ENCODE measurements at regions not wholly inside any gene's neighbourhood (a gene's known extent, or its start where the extent isn't known, plus 50 kb on each side); places are given as distances from the start of the nearest gene placed in this dataset.

DNA sequence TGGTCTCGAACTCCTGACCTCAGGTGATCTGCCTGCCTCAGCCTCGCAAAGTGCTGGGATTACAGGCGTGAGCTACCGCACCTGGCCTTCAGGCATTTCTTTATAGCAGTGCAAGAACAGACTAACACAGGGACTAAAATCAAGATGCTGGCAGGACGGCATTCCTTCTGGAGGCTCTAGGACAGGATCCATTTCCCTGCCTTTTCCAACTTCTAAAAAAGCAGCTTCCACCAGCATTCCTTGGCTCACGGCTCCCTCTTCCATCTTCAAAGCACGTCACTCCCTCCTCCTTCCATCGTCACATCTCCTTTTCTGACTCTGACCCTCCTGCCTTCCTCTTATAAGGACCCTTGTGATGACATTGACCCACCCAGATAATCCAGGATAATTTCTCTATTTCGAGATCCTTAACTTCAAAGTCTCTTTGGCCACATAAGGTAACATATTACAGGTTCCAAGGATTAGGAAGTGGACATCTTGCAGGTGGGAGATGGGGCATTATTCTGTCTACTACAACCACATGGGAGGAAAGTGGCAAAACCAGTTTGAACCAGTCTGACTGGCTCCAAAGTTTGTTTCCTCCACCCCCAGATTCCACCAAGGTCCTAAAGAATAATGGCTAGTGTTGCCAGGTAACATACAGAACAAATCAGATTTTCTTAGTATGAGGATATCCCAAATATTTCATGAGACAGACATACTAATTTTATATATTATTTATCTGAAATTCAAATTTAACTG, 172.5 kb downstream of the MN1 start:
- Histone ChIP-seq H3K9me3 (replicated peaks in 1 of 3) (no peaks in the 10 kb centered on the region), H3K4me1 (replicated peaks in 1 of 2) (no peaks in the 10 kb centered on the region), H3K27me3 (no peaks in the 10 kb centered on the region), H3K4me3 (no peak overlapping the region), H3K27ac (no peak overlapping the region), H3K36me3 (replicated peaks in 1 of 2) (no peaks in the 10 kb centered on the region)
- DNase-seq, result no peak
- 85 to 93% (median 90%) methylated on average over 8 to 9 of the region's 9 CpGs for WGBS, 4 donors
- TF ChIP-seq POLR2A (IDR thresholded peaks at IDR 0.05), result no peak
- TF ChIP-seq, protein P1, sequence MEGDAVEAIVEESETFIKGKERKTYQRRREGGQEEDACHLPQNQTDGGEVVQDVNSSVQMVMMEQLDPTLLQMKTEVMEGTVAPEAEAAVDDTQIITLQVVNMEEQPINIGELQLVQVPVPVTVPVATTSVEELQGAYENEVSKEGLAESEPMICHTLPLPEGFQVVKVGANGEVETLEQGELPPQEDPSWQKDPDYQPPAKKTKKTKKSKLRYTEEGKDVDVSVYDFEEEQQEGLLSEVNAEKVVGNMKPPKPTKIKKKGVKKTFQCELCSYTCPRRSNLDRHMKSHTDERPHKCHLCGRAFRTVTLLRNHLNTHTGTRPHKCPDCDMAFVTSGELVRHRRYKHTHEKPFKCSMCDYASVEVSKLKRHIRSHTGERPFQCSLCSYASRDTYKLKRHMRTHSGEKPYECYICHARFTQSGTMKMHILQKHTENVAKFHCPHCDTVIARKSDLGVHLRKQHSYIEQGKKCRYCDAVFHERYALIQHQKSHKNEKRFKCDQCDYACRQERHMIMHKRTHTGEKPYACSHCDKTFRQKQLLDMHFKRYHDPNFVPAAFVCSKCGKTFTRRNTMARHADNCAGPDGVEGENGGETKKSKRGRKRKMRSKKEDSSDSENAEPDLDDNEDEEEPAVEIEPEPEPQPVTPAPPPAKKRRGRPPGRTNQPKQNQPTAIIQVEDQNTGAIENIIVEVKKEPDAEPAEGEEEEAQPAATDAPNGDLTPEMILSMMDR (IDR thresholded peaks at IDR 0.05), result no peak
- intact Hi-C loops (cut with DNase I), result no loop called here

DNA sequence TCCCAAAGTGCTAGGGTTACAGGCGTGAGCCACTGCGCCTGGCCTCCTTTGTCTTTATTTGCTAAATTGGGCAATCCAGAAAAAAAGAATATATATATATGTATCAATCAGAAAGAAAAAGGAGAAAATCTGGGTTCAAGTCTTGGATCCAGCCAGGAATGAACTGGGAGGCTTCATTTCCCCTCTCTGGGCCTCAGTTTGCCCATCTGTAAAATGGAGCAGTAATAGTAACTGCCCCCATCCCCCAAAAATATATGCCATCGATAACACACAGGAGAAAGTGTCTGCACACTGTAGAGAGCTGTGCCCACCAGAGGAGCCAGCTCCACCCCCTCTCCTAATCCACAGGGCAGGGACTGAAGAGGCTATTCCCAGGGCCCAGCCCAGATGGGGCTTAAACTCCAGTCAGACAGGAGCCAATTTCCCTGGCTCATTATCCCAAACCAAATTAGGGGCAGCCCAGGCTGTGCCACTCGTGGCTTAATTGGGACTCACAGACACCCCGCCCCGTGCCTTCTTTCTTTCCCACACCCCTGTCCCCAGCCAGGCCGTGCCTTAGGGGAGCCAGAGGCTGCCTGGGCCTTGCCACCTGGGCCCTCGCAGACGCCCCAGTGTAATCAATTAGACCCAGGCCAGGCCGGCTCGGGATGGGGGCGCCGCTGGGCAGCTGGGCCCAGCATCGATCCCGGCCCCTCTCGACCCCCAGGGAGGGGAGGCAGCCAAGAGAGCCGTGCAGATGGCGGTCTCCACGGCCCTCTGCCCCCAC, 171.5 kb downstream of the MN1 start:
- DNase-seq, result no peak
- intact Hi-C loops (cut with DNase I), result no loop called here
- whole genome bisulfite sequencing, 4 donors, result 77 to 80% (median 80%) methylated on average over 6 to 19 of the region's 19 CpGs
- no peaks in the 10 kb centered on the region for H3K27me3 ChIP-seq
- no peak overlapping the region for H3K27ac ChIP-seq
- TF ChIP-seq POLR2A (IDR thresholded peaks at IDR 0.05), result no peak
- TF ChIP-seq, protein P1 (IDR thresholded peaks at IDR 0.05), result no peak
- H3K4me1 ChIP-seq (replicated peaks in 1 of 2), result no peaks in the 10 kb centered on the region
- H3K36me3 ChIP-seq (replicated peaks in 1 of 2), result no peaks in the 10 kb centered on the region
- no peak overlapping the region for H3K4me3 ChIP-seq
- no peaks in the 10 kb centered on the region for H3K9me3 ChIP-seq (replicated peaks in 1 of 3)

GRCh38 chr22:27630754-27631153, 170.8 kb downstream of the MN1 start:
- no peak for DNase-seq
- WGBS, 4 donors, result 85 to 92% (median 88%) methylated on average over 5 of the region's 5 CpGs; no CpG with 5 or more reads in 1 of the 4 donors
- intact Hi-C loops (cut with DNase I), result no loop called here

DNA sequence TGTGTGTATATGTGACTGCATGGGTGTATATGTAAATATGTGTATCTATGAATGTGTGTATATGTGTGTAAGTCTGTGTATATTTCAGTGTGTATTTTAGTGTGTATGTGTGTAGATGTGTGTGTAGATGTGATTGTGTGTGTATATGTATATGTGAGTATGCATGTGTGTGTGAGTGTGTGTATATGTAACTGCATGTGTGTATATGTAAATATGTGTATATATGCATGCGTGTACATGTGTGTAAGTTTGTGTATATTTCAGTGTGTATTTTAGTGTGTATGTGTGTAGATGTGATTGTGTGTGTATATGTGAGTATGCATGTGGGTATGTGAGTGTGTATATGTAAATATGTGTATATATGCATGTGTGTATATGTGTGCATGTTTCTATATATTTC, 169.9 kb downstream of the MN1 start:
- Histone ChIP-seq H3K27me3 (no peaks in the 10 kb centered on the region), H3K27ac (no peak overlapping the region), H3K4me1 (replicated peaks in 1 of 2) (no peaks in the 10 kb centered on the region), H3K4me3 (no peak overlapping the region), H3K36me3 (replicated peaks in 1 of 2) (no peaks in the 10 kb centered on the region), H3K9me3 (replicated peaks in 1 of 3) (no peaks in the 10 kb centered on the region)
- WGBS, 4 donors, result 90 to 100% (median 92%) methylated on average over 1 of the region's 1 CpG
- TF ChIP-seq, protein P1 (IDR thresholded peaks at IDR 0.05), result no peak
- no peak for TF ChIP-seq POLR2A (IDR thresholded peaks at IDR 0.05)
- intact Hi-C loops (cut with DNase I), result no loop called here
- no peak for DNase-seq

More at GRCh38 chr22:27630754-27631153, 170.8 kb downstream of the MN1 start:
- no peak overlapping the region for H3K4me3 ChIP-seq
- no peak overlapping the region for H3K27ac ChIP-seq
- H3K27me3 ChIP-seq, result no peaks in the 10 kb centered on the region
- no peaks in the 10 kb centered on the region for H3K36me3 ChIP-seq (replicated peaks in 1 of 2)
- no peak for TF ChIP-seq POLR2A (IDR thresholded peaks at IDR 0.05)
- TF ChIP-seq, protein P1 (IDR thresholded peaks at IDR 0.05), result no peak
- no peaks in the 10 kb centered on the region for H3K9me3 ChIP-seq (replicated peaks in 1 of 3)
- no peaks in the 10 kb centered on the region for H3K4me1 ChIP-seq (replicated peaks in 1 of 2)

Data from adrenal gland (tissue), 9 donors.